ENCODE measurements at regions not wholly inside any gene's neighbourhood (a gene's known extent, or its start where the extent isn't known, plus 50 kb on each side); places are given as distances from the start of the nearest gene placed in this dataset.

GRCh38 chr2:138291805-138292204, 209.8 kb upstream of the SPOPL start:
- no peak for TF ChIP-seq CTCF (IDR thresholded peaks at IDR 0.05)
- TF ChIP-seq POLR2AphosphoS5 (IDR thresholded peaks at IDR 0.05): no peak
